Stimulated activated naive CD8-positive, alpha-beta T cell treated with anti-CD3 and anti-CD28 coated beads, Interleukin-15, amount 100 ng/mL, for 72 hours (primary cell): ENCODE measurements at regions not wholly inside any gene's neighbourhood (a gene's known extent, or its start where the extent isn't known, plus 50 kb on each side); places are given as distances from the start of the nearest gene placed in this dataset.

Experiments
- ATAC-seq: fragments of 150-1000 bp; cut with Tn5 transposase; 2 replicates; pipeline ENCODE4 v1.10.0; 2021; ENCODE audit warnings: mild to moderate bottlenecking, moderate library complexity
- DNase-seq, 2 donors: peaks; one replicate each; pipeline ENCODE4 v3.0.0; 2021 to 2022
- H3K27ac Mint-ChIP-seq, 2 donors: one replicate each; pipeline ENCODE4 v1.8.0; 2022; ENCODE audit warnings: mild to moderate bottlenecking in 2 of 2, mixed read lengths in 2 of 2, moderate library complexity in 2 of 2
- H3K27me3 Mint-ChIP-seq: one replicate; pipeline ENCODE4 v1.8.0; 2022; ENCODE audit warnings: mixed read lengths
- H3K4me1 Mint-ChIP-seq: one replicate; pipeline ENCODE4 v1.8.0; 2022; ENCODE audit warnings: mild to moderate bottlenecking, mixed read lengths
- H3K4me3 Mint-ChIP-seq, 2 donors: one replicate each; pipeline ENCODE4 v1.8.0; 2022; ENCODE audit warnings: mild to moderate bottlenecking in 2 of 2, mixed read lengths in 2 of 2, moderate library complexity in 1 of 2
- H3K9me3 Mint-ChIP-seq, 2 donors: one replicate each; pipeline ENCODE4 v1.8.0; 2022; ENCODE audit warnings: mixed read lengths in 2 of 2

- DNase-seq, result no peak
- Mint-ChIP-seq H3K4me3 (peak overlapping the region; percentile 25 to 43), H3K27ac (peak overlapping the region in 1 of 2 donors; percentile 72), H3K4me1 (peaks cover 25% of the 10 kb centered on the region), H3K9me3 (no peaks in the 10 kb centered on the region), H3K27me3 (no peaks in the 10 kb centered on the region)
- peak; percentile 58 for ATAC-seq
Observed at GRCh38 chr3:182729903-182730674, 63.2 kb upstream of the ATP11B start.

GRCh38 chr3:182730675-182731042 lies 62.6 kb upstream of the ATP11B start:
- ATAC-seq (no peak), DNase-seq (no peak)
- Mint-ChIP-seq H3K27ac (no peak overlapping the region), H3K4me3 (peak overlapping the region in 1 of 2 donors; percentile 43), H3K4me1 (peaks cover 25% of the 10 kb centered on the region), H3K27me3 (no peaks in the 10 kb centered on the region), H3K9me3 (no peaks in the 10 kb centered on the region)

- ATAC-seq (peak; percentile 34), DNase-seq (no peak)
- peaks cover 25% of the 10 kb centered on the region for H3K4me1 Mint-ChIP-seq
- no peak overlapping the region for H3K4me3 Mint-ChIP-seq
- peak overlapping the region in 1 of 2 donors; percentile 13 for H3K27ac Mint-ChIP-seq
- H3K27me3 Mint-ChIP-seq, result no peaks in the 10 kb centered on the region
- H3K9me3 Mint-ChIP-seq, result no peaks in the 10 kb centered on the region
Observed at GRCh38 chr3:182731764-182732163, 61.5 kb upstream of the ATP11B start.

GRCh38 chr3:182732232-182733015 lies 60.9 kb upstream of the ATP11B start:
- H3K27ac Mint-ChIP-seq, result peak overlapping the region in 1 of 2 donors; percentile 16
- H3K4me1 Mint-ChIP-seq, result peaks cover 25% of the 10 kb centered on the region
- DNase-seq (no peak), ATAC-seq (peak; percentile 71)
- no peak overlapping the region for H3K4me3 Mint-ChIP-seq
- H3K9me3 Mint-ChIP-seq, result no peaks in the 10 kb centered on the region
- H3K27me3 Mint-ChIP-seq, result no peaks in the 10 kb centered on the region

- Mint-ChIP-seq H3K9me3 (no peaks in the 10 kb centered on the region), H3K4me1 (peaks cover 14% of the 10 kb centered on the region), H3K4me3 (no peak overlapping the region), H3K27me3 (peaks cover 12% of the 10 kb centered on the region), H3K27ac (no peak overlapping the region)
- ATAC-seq (no peak), DNase-seq (no peak)
Observed at GRCh38 chr3:182735672-182736071, 57.6 kb upstream of the ATP11B start.

GRCh38 chr3:182737825-182738224 lies 55.5 kb upstream of the ATP11B start:
- ATAC-seq (no peak), DNase-seq (no peak)
- H3K9me3 Mint-ChIP-seq, result no peaks in the 10 kb centered on the region
- peaks cover 17% of the 10 kb centered on the region for H3K27me3 Mint-ChIP-seq
- H3K4me3 Mint-ChIP-seq, result no peak overlapping the region
- H3K4me1 Mint-ChIP-seq, result no peaks in the 10 kb centered on the region
- no peak overlapping the region for H3K27ac Mint-ChIP-seq

- Mint-ChIP-seq H3K4me1 (no peaks in the 10 kb centered on the region), H3K4me3 (no peak overlapping the region), H3K9me3 (no peaks in the 10 kb centered on the region), H3K27me3 (peaks cover 17% of the 10 kb centered on the region), H3K27ac (peak overlapping the region in 1 of 2 donors; percentile 19)
- peak; percentile 73 for ATAC-seq
- no peak for DNase-seq
Observed at GRCh38 chr3:182738583-182739411, 54.5 kb upstream of the ATP11B start.

- ATAC-seq (no peak), DNase-seq (no peak)
- H3K27ac Mint-ChIP-seq, result no peak overlapping the region
- no peak overlapping the region for H3K4me3 Mint-ChIP-seq
- H3K4me1 Mint-ChIP-seq, result no peaks in the 10 kb centered on the region
- H3K9me3 Mint-ChIP-seq, result no peaks in the 10 kb centered on the region
- peaks cover 17% of the 10 kb centered on the region for H3K27me3 Mint-ChIP-seq
Observed at GRCh38 chr3:182739619-182740018, 53.7 kb upstream of the ATP11B start.

- no peak for DNase-seq
- no peaks in the 10 kb centered on the region for H3K9me3 Mint-ChIP-seq
- H3K27ac Mint-ChIP-seq, result peak overlapping the region in 1 of 2 donors; percentile 10
- H3K27me3 Mint-ChIP-seq, result peaks cover 17% of the 10 kb centered on the region
- H3K4me1 Mint-ChIP-seq, result no peaks in the 10 kb centered on the region
- no peak for ATAC-seq
- H3K4me3 Mint-ChIP-seq, result no peak overlapping the region
Observed at GRCh38 chr3:182740710-182741109, 52.6 kb upstream of the ATP11B start.

- H3K27me3 Mint-ChIP-seq, result peaks cover 17% of the 10 kb centered on the region
Observed at GRCh38 chr3:182741214-182741613, 52.1 kb upstream of the ATP11B start.

More at GRCh38 chr3:182741214-182741613, 52.1 kb upstream of the ATP11B start:
- ATAC-seq (no peak), DNase-seq (no peak)
- no peak overlapping the region for H3K4me3 Mint-ChIP-seq
- H3K27ac Mint-ChIP-seq, result no peak overlapping the region
- H3K4me1 Mint-ChIP-seq, result no peaks in the 10 kb centered on the region
- H3K9me3 Mint-ChIP-seq, result no peaks in the 10 kb centered on the region
